A673 (cell line): ENCODE measurements at regions not wholly inside any gene's neighbourhood (a gene's known extent, or its start where the extent isn't known, plus 50 kb on each side); places are given as distances from the start of the nearest gene placed in this dataset.

Experiments used
- EZH2 ChIP-seq: fragments of 200-600 bp; sonication (generic); IDR thresholded peaks from 2 replicates; pipeline ENCODE4 v1.6.1; 2017; ENCODE audit warnings: borderline replicate concordance, low read depth, mild to moderate bottlenecking, mixed read lengths, antibody characterized with exemption, low read length; ENCODE audit not compliant: poor library complexity, severe bottlenecking
- TF ChIP-seq, protein P1 (sequence below): fragments of 300-800, 200-600 bp; sonication (generic); conservative IDR thresholded peaks from 2 replicates; pipeline ENCODE4 v1.5.1; 2017; ENCODE audit warnings: low read depth, mild to moderate bottlenecking, antibody characterized with exemption, low read length, moderate library complexity, mixed read lengths

DNA sequence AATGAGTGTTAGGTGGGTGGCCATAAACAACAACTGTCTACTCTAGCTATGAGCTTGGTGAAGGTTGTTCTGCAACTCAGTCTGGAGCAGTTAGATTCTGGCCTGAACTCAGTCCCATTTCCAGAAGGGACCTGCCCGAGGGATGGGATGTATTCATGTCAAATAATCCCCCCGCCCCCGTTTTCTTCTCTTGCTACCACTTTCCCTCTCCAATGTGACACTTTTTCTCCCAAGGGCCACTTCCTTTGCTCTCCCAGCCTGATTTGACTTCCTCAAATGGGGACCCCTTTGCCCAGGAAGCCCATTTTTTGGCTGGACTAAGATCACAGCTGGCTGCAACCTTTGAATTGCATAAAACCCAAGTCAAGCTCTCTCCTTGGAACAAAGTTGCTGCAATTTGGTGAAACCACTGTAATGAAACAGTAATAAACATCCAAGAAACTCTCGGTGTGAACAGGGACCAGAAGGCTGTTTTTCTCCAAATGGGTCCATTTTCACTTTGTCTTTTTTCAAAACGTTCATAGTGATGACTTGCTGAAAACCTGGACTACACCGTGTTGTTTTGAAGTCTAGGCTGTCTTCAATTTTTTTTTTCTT, 137.2 kb upstream of the GSC start:
- TF ChIP-seq, protein P1, sequence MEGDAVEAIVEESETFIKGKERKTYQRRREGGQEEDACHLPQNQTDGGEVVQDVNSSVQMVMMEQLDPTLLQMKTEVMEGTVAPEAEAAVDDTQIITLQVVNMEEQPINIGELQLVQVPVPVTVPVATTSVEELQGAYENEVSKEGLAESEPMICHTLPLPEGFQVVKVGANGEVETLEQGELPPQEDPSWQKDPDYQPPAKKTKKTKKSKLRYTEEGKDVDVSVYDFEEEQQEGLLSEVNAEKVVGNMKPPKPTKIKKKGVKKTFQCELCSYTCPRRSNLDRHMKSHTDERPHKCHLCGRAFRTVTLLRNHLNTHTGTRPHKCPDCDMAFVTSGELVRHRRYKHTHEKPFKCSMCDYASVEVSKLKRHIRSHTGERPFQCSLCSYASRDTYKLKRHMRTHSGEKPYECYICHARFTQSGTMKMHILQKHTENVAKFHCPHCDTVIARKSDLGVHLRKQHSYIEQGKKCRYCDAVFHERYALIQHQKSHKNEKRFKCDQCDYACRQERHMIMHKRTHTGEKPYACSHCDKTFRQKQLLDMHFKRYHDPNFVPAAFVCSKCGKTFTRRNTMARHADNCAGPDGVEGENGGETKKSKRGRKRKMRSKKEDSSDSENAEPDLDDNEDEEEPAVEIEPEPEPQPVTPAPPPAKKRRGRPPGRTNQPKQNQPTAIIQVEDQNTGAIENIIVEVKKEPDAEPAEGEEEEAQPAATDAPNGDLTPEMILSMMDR = no peak
- TF ChIP-seq EZH2 = no peak
